ENCODE measurements at regions not wholly inside any gene's neighbourhood (a gene's known extent, or its start where the extent isn't known, plus 50 kb on each side); places are given as distances from the start of the nearest gene placed in this dataset.

DNA sequence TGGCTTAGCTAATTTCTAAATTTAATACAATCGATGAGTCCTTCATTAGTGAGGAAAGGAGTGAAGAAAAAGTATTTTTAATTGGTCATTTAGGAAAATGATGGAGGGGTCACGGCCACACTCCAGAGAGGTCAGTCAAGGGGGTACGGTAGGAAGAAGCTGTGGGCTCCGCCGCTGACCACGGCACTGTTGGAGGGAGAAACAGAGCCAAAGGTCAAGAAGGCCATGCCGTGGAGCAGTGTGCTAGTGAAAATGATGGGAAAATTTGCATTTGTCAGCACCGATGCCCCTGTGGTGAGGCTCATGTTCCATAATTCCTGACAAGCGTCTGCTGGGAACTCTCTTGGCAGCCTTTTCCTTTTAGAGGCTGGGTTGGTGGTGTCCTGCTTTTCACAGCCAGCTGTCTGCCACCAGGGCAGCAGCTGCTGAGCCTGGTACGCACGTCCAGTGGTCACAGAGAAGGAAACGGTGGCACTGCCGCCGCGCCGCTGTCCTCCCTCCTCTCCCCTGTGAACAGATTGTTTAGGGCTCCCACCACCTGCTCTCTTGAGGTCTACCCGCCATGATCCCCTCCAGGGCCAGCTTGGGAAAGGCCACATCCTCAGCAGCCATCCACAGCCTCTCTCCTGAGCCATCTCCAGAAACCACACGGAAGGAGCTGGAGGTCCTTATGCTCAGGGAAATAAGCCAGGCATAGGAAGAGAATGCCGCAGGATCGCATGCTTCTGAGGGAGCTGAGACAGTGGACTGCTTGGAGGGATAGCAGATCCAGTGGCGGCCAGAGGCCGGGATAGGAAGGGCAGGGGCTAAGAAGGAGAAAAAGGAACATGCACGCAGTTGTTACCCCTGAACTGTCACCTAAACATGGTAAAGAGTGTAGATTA is 263.7 kb upstream of the PPP2R2D start:
- no peak for DNase-seq

DNA sequence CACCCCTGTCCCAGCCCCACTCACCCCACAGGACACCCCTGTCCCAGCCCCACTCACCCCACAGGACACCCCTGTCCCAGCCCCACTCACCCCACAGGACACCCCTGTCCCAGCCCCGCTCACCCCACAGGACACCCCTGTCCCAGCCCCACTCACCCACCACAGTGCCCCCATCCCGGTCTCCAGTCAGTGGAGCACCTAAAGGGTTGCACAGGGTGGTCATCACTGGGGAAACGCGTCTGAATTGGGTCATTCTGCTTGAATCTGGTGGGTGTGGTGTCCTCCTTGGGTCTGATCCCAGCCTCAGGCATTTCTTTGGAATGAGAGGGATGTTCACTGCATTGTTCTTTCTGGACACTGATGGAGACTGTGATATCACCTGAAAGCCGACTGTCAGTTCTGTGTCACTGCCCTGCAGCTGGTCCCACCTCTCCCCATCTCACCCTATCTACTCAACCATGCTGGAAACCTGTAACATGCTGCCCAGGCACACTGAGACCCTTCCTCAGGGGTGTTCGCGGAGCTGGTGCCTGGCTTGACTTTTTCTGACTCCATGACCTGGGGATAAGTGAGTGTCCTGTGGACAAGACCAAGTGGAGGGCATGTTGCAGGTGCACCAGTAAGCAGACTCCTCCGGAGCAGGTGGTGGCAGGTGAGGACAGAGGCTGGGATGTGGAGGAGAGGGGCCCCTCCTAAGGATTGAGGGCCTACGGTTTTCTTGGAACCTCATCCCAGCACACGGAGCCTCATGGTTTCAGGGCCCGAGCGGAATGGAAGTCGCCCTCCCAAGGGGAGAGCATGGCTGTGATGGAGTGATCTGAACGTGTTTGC is 262.5 kb upstream of the PPP2R2D start:
- no peak for DNase-seq

DNA sequence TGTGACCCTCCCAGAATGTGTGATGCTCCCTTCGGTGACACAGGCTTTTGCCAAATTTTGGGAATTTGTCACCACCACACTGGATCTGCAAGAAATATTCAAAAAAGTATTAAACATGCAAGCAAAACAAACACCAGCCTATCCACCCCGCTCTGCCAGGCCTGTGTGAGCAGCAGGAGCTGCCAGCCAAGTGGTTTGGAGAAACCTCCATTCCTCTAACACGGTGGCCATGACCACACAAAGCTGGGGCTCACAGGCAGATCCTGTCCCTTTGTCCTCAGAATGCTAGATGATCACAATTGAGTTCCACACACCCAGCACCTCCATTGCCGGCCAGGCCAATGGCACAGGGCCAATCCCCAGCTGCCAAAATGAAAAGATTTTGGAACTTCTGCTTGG is 261.9 kb upstream of the PPP2R2D start:
- DNase-seq, result no peak

DNA sequence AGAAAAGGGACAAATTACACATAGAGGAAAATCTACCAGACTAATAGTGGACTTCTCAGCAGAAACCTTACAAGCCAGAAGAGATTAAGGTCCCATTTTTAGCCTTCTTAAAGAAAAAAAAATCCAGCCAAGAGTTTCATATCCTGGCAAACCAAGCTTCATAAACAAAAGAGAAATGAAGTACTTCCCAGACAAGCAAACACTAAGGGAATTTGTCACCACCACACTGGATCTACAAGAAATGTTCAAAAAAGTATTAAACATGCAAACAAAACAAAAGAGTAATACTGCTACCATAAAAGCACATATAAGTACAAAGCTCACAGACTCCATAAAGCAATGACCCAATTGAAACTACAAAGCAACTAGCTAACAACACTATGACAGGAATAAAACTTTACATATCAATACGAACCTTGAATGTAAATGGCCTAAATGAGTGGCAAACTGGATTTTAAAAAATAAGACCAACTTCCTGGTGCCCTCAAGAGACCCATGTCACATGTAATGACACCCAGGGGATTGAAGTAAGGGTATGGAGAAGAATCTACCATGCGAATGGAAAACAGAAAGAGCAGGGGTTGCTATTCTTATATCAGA is 260.7 kb upstream of the PPP2R2D start:
- DNase-seq, result no peak

DNA sequence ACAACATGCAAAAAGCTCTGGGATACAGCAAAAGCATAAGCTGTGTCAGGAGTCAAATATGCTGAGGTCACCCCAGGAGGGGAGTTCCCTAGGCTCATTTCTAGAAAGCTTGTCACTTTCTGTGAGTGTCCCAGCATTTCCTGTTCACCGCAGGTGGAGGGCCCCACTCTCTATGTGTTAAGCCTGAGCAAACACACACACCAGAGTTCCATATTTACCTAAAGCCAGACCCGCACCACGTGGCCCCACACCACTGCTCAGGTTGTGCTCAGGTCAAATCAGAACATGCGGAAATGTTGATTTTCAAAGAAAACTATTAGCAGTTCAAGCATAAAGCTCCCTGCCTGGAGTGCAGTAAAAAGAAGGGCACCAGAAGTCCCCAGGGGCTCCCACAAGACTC is 259.6 kb upstream of the PPP2R2D start:
- DNase-seq, result no peak

DNA sequence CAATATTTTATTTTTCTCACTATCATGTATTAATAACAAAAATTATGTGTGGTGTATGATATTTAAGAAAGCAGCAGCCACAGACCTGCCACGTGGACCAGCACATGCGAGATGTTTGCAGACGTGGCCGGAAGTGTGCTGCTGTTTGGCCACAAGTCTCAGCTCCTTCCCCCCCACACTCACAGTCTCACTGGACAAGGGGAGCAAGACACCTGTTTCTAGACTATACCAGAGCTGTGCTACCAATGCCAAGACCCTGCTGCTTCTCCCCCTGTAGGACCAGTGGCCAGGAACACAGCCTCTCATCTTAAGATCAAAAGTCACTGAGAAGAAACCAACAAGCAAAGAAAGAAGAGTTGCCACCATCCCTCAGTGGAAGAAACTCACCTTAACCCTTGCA is 258.9 kb upstream of the PPP2R2D start:
- DNase-seq, result no peak

DNA sequence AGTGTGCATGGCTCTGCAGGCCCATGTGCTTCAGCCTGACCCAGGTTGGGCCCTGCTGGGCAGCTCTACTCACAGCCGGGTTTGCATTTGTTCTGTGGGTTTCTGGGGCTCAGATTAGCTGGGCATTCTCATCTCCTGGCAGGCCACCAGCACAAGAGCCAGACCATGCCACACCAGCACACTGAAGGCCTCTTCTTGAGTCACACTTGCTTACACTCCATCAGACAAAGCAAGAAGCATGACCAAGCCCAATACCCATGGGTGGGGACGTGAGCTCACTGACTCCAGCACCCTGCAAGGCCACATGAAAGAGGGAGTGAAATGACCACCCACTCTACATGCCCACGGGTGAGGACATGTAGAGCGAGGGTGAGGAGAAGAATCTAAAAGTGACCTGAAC is 257.8 kb upstream of the PPP2R2D start:
- DNase-seq, result no peak

DNA sequence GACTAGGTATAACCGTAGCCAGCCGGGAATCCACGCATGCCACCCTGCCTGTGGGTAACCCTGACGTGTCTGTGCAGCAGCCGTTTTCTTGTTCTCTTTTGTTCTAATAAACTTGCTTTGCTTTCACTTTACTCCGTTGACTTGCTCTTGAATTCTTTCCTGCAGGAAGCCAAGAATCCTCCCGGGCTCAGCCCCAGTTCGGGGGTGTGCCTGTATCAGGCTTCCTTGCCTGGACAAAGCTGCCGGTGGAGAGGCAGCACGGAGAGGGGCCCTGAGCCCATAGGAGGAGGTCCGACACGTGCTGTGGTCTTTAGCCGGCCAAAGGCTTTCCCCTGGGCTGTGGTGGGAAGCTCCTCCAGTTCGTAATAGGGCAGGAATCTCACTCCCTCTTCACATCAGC is 256.5 kb upstream of the PPP2R2D start:
- no peak for DNase-seq

DNA sequence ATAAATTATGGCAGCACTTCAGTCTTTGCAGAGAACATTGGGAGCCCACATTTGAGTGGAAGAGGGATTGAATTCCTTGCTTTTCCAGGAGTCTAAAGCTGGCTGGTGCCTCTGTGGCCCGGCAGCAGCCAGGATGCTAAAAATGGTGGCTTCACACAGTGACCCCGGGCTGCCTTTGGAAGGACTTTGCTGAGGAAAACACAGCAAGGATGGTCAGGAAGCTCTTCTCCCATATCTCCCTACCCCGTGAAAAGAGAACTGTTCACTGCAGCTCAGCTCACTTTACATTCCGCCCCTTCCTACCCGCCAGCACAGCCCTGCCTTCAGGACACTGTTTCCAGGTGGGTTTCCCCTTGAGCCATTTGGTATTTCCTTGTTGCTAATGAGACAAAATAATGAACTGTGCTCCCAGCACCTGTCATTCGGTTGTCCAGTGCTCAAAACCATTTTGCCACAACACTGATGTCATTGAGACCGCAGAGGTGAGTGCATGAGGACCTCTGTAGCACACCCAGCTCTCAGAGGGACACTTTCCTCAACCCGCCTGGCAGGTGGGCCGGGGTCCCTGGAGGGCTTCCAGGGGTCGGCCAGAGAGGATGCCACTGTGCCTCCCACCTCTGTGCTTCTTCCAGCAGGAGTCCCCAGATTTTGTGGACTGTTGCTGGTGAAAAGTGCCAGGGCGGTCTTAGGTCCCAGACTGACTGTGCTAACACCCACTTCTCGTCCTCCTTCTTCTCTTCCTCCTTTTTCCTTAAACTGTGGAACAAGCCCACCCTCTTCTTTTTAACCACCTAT is 255.7 kb upstream of the PPP2R2D start:
- no peak for DNase-seq

DNA sequence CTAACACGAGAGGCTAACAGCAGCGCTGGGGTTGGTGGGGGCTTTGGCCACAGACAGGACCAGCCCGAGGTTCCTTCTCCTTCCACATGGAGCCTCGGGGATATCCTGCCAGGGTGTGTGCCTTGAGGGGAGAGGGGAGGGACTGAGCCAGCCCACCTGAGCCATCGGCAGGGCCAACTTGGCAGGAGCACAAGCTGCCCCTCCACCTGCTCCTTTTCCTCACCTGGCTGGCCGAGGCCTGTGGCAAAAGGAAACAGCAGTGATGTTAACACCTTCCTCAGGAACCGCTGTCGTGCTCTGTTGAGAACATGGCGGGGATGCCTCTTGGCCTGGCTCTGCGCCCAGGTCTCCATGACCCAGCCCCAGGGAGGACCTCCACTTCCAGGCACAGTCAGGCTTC is 255.1 kb upstream of the PPP2R2D start:
- no peak for DNase-seq

DNA sequence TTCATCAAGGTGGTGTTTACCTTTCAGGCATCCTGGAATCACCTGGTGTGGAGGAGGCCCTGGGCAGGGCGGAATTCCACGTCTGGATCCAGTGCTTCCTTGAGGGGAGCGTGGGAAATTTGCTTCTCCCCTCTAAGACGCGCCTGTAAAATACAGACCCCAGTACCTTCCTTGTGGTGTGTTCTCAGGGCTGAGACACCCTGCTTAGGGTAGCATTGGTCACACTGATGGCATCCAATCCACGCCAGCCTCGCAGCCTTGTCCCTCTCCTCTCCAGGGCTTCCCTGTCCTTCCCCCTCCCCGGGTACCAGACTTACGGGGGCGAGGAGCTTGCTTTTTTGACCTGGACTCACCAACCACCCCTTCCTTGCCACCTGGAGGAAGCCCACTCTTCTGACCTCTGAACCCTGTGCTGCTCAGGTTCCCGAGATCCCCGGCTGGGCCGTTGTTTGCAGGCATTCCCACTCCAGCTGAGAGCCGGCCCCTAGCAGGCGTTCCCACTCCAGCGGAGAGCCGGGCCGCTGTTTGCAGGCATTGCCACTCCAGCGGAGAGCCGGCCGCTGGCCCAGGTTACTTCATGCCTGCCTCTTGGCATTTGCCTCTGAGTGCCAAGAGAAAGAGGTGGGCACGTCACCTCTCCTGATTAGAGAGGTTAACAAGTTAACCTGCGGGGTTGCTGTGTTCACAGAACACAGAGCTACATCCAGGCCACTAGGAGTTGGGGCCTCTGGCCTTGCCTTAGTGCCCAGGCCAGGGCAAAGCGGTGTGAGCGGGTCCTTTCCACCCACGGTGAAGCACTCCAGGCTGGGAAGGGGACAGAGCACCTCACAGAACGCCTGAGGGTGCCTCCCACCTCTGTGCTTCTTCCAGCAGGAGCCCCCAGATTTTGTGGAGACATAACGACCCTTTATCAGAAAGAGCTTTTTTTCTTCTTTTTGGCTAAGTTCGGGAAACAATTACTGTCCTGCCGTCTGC is 254.0 kb upstream of the PPP2R2D start:
- no peak for DNase-seq

DNA sequence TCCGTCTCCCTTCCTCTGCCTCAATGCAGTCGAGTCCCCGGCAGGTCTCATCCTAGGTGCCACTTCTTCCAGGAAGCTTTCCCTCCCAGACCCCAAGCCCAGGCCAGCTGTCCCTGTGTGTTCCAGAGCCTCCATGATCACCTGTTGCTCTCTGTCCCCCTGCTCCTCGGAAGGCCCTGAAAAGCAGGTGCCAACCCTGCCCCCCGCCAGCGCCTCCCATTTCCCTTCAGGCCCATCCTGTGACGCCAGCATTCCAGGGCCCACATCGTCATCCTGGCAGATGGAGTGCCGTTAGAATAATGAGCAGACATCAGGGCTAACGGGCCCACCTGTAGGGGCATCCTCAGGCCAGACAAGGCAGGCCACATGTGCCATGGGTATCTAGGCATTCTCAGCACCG is 253.0 kb upstream of the PPP2R2D start:
- DNase-seq, result no peak

DNA sequence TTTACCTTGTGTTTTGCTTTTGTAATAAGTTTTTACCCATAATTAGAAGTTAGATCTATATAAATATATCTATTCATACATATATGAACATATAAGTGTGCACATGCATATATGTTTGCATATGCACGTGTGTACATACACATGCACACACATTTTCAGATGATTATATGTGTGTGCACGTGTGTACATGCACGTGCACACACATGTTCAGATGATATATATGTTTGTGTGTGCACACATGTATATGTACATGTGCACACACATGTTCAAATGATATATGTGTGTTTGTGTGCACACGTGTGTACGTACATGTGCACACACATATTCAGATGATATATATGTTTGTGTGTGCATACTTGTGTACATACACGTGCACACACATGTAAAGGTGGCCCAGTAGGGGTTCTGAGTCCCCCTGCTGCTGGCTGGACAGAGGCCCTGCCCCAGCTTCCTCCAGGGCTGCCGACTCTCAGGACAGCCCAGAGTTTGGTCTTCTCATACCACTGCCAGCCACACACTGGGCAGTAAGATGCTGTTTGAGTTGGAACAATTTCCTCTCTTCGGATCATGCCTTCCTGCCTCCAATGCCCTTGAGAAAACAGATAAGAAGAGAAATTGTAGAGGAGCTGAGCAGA is 252.3 kb upstream of the PPP2R2D start:
- no peak for DNase-seq

DNA sequence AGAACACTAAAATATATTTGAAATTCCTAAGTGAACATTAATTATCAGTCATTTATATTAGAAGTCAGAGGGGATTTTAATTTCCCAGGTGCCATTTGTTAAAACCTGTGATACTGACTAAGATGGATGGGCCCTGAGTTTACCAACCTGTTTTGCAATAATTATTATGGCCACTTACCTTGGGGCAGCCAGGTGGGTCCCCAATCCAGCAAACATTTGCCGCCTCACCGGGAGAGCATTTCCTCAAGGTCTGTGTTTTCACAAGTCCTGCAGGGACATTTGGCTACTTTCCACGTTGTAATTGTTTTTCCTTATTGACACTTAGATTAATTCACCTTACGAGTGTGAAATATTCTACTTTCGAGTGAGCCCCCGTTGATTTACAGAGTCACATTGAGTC is 251.2 kb upstream of the PPP2R2D start:
- DNase-seq, result no peak

DNA sequence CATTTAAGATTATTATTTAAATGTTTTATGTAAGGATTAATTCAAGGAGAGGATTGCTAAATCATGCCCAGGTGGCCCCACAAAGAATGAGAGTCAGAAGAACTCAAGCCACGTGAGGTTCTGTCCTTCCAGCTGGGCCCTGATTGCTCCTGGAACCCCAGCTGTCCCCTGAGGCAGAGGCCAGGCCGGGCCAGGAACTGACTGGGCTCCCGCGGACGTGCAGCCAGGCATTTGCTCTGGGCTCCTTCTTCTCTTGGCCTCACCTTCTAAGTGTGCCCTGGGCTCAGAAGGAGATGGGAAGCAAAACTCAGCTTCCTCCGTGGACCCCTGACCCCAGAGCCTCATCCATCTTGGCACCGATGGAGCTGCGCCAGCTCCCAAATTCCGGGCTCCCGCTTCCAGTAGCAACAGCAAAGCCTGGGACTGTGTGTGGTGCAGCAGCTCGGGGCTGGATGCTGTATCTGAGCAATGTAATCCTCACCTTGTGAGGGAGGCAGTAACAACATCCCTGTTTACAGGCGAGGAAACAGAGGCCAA is 250.6 kb upstream of the PPP2R2D start:
- no peak for DNase-seq

DNA sequence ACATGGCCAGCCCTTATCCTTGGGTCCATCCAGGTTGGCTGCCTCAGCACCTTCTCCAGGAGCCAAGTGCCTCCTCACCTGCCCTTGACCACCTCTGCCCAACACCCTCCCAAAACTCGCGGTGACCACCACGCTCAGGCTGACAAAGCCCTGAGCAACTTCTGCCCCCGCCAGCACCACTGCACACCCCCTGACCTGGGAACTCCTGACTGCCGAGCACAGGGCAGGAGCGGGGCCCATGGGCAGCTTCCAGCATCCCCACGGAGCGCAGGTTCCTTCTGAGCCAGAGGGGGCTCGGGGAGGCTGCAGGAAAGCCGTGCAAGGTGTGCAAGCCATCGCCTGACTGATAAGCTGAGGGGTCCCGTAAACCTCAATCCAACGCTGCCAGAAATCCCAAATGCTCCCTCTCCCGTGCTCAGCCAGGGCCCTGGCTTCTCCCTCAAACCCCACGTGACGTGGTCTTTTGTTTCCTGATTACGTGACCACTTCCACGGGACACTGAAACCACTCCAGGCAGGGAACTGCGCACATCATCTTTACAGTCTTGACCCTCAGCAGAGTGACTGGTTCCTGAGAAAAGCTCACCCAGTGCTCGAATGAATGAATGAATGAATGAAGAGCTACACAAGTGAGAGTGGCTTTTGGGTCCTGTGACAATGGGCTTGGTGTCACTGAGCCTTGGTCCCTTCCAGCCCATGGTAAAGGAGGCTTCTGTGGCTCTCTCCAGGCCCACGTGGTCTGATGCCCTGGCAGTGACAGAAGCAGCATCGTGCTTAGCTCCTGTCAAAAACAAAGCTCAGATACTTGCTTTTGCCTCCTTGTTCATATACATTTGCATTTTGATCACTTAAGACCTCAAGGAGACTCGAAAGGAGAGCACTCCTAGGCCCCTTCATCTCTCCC is 249.8 kb upstream of the PPP2R2D start:
- no peak for DNase-seq

DNA sequence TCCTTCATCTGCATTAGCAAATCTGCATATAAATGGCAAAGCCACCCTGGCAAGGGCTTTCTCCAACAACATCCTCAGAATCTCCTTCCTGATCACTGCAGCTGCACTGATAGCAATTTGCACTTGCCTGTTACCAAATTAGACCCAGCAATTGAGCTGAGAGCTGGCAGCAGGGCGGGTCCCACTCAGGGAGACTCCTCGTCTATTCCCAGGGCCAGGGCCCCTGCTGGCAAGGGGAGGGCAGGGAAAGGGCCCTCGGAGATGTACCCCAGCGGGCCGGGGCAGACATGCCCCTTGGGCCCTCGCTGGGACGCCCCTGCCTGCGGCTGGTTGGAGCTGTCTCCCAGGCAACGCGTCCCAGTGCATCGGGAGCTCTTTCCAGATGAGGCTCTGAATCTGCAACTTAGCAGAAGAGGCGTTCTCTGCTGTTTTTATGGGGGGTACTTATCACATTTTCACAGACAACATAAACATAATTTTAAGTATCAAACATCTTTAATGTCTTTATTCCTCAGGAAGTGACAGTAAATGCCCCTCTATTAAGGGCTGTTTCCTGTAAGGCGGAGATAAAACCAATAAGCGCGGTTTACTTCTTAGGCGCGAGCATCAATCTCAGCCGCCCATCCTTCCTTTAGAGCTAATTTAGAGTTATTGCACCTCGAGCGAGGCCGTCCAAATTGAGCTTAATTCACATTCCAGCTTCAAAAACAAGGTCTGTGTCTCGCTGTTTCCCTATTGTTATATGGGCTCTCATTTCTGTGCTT is 249.0 kb upstream of the PPP2R2D start:
- no peak for DNase-seq

DNA sequence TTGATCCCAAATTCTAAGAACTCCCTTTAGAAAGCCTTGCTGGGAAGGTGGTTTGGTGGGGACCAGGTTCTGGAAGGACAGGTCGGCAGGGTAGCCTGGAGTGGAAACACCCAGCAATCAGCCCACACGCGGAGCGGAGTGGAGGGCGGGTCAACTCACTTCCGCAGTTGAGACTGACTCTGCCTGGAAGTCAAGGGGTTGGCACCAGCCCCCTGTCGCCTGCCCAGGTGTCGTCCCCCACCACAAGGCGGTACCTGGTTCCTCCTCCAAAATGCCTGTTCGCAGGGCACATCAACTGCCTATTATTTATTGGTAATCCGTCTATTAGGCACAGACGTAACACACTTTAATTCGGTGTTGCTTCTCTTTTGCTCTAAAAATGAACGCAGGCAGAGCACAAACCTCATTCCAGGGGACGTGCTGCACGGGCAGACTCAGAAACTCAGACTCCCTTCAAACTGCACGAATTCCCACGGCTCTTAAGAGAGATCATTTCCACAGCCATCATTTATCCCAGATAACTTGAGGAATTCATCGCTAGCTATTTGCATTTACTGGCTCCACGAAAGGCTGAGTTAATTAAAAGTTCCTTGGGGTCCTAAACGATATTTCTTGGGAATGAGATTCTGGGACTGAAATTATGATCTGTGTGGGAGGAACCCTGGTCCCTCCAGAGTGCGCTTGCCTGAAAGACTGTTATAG is 248.2 kb upstream of the PPP2R2D start:
- DNase-seq, result no peak
